ENCODE measurements at regions not wholly inside any gene's neighbourhood (a gene's known extent, or its start where the extent isn't known, plus 50 kb on each side); places are given as distances from the start of the nearest gene placed in this dataset.

DNA sequence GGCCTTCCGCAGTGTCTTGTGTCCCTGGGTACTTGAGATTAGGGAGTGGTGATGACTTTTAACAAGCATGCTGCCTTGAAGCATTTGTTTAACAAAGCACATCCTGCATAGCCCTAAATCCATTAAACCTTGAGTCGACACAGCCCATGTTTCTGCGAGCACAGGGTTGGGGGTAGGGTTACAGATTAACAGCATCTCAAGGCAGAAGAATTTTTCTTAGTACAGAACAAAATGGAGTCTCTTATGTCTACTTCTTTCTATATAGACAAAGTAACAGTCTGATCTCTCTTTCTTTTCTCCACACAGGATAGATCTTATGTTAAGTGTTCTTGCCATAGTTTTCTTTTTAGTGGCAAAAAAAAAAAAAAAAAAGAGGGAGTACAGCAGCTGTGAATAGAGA, 70.2 kb upstream of the SNX9 start (continued):
- TF ChIP-seq, protein P1, sequence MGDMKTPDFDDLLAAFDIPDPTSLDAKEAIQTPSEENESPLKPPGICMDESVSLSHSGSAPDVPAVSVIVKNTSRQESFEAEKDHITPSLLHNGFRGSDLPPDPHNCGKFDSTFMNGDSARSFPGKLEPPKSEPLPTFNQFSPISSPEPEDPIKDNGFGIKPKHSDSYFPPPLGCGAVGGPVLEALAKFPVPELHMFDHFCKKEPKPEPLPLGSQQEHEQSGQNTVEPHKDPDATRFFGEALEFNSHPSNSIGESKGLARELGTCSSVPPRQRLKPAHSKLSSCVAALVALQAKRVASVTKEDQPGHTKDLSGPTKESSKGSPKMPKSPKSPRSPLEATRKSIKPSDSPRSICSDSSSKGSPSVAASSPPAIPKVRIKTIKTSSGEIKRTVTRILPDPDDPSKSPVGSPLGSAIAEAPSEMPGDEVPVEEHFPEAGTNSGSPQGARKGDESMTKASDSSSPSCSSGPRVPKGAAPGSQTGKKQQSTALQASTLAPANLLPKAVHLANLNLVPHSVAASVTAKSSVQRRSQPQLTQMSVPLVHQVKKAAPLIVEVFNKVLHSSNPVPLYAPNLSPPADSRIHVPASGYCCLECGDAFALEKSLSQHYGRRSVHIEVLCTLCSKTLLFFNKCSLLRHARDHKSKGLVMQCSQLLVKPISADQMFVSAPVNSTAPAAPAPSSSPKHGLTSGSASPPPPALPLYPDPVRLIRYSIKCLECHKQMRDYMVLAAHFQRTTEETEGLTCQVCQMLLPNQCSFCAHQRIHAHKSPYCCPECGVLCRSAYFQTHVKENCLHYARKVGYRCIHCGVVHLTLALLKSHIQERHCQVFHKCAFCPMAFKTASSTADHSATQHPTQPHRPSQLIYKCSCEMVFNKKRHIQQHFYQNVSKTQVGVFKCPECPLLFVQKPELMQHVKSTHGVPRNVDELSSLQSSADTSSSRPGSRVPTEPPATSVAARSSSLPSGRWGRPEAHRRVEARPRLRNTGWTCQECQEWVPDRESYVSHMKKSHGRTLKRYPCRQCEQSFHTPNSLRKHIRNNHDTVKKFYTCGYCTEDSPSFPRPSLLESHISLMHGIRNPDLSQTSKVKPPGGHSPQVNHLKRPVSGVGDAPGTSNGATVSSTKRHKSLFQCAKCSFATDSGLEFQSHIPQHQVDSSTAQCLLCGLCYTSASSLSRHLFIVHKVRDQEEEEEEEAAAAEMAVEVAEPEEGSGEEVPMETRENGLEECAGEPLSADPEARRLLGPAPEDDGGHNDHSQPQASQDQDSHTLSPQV (IDR thresholded peaks at IDR 0.05), result peak; percentile 95
- TF ChIP-seq PTTG1 (tag; IDR thresholded peaks at IDR 0.05; ENCODE audit: low read depth) (peak; percentile 73), ZNF668 (CRISPR knock-in tag; IDR thresholded peaks at IDR 0.05) (peak; percentile 87; the same call in 1 of the 2 replicates), ZBTB9 (CRISPR knock-in tag; IDR thresholded peaks at IDR 0.05) (0 out of 2 replicates have a peak, but pooled peaks have one; percentile 55), ZBTB34 (CRISPR knock-in tag; IDR thresholded peaks at IDR 0.05) (0 out of 2 replicates have a peak, but pooled peaks have one; percentile 24), DDX20 (tag; IDR thresholded peaks at IDR 0.05; ENCODE audit: low read depth) (peak; percentile 74; the same call in 1 of the 2 replicates), ZNF583 (CRISPR knock-in tag; IDR thresholded peaks at IDR 0.05) (peak; percentile 85; the same call in 1 of the 2 replicates), DMBX1 (CRISPR knock-in tag; IDR thresholded peaks at IDR 0.05; ENCODE audit: borderline replicate concordance) (peak; percentile 93), HIVEP1 (CRISPR knock-in tag; IDR thresholded peaks at IDR 0.05) (0 out of 2 replicates have a peak, but pooled peaks have one; percentile 24)
- TF ChIP-seq, protein P2, sequence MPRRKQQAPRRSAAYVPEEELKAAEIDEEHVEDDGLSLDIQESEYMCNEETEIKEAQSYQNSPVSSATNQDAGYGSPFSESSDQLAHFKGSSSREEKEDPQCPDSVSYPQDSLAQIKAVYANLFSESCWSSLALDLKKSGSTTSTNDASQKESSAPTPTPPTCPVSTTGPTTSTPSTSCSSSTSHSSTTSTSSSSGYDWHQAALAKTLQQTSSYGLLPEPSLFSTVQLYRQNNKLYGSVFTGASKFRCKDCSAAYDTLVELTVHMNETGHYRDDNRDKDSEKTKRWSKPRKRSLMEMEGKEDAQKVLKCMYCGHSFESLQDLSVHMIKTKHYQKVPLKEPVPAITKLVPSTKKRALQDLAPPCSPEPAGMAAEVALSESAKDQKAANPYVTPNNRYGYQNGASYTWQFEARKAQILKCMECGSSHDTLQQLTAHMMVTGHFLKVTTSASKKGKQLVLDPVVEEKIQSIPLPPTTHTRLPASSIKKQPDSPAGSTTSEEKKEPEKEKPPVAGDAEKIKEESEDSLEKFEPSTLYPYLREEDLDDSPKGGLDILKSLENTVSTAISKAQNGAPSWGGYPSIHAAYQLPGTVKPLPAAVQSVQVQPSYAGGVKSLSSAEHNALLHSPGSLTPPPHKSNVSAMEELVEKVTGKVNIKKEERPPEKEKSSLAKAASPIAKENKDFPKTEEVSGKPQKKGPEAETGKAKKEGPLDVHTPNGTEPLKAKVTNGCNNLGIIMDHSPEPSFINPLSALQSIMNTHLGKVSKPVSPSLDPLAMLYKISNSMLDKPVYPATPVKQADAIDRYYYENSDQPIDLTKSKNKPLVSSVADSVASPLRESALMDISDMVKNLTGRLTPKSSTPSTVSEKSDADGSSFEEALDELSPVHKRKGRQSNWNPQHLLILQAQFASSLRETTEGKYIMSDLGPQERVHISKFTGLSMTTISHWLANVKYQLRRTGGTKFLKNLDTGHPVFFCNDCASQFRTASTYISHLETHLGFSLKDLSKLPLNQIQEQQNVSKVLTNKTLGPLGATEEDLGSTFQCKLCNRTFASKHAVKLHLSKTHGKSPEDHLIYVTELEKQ (CRISPR knock-in tag; IDR thresholded peaks at IDR 0.05), result peak; percentile 34; the same call in 1 of the 2 replicates
- TF ChIP-seq, protein P3, sequence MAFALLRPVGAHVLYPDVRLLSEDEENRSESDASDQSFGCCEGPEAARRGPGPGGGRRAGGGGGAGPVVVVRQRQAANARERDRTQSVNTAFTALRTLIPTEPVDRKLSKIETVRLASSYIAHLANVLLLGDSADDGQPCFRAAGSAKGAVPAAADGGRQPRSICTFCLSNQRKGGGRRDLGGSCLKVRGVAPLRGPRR (CRISPR knock-in tag; IDR thresholded peaks at IDR 0.05), result peak; percentile 59; the same call in 1 of the 2 replicates
- TF ChIP-seq, protein P4, sequence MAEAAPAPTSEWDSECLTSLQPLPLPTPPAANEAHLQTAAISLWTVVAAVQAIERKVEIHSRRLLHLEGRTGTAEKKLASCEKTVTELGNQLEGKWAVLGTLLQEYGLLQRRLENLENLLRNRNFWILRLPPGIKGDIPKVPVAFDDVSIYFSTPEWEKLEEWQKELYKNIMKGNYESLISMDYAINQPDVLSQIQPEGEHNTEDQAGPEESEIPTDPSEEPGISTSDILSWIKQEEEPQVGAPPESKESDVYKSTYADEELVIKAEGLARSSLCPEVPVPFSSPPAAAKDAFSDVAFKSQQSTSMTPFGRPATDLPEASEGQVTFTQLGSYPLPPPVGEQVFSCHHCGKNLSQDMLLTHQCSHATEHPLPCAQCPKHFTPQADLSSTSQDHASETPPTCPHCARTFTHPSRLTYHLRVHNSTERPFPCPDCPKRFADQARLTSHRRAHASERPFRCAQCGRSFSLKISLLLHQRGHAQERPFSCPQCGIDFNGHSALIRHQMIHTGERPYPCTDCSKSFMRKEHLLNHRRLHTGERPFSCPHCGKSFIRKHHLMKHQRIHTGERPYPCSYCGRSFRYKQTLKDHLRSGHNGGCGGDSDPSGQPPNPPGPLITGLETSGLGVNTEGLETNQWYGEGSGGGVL (CRISPR knock-in tag; IDR thresholded peaks at IDR 0.05), result peak; percentile 73
- TF ChIP-seq, protein P5, sequence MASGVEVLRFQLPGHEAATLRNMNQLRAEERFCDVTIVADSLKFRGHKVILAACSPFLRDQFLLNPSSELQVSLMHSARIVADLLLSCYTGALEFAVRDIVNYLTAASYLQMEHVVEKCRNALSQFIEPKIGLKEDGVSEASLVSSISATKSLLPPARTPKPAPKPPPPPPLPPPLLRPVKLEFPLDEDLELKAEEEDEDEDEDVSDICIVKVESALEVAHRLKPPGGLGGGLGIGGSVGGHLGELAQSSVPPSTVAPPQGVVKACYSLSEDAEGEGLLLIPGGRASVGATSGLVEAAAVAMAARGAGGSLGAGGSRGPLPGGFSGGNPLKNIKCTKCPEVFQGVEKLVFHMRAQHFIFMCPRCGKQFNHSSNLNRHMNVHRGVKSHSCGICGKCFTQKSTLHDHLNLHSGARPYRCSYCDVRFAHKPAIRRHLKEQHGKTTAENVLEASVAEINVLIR (CRISPR knock-in tag; IDR thresholded peaks at IDR 0.05), result peak; percentile 31; the same call in 1 of the 2 replicates

All from K562 (cell line).